ENCODE measurements at regions not wholly inside any gene's neighbourhood (a gene's known extent, or its start where the extent isn't known, plus 50 kb on each side); places are given as distances from the start of the nearest gene placed in this dataset.

DNA sequence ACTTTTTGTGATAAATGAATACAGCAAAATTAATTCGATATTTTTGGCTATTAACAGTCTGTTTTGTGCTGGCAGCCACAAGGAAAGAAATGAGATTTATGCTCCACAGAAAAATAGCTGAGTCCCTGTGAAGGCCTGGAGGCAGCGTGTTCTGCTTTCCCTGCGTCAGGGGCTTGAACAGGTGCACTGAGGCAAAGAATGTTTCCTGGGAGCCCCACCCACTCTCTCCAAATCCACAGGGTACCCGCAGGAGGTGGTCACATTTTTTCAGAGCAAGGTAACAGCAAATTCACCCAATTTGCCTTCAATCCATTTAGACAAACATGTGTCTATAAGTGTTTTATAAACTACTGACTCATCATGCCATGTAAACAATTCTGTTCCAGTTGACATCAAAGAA lies 308.1 kb downstream of the TCERG1L start:
- TF ChIP-seq, protein P1, sequence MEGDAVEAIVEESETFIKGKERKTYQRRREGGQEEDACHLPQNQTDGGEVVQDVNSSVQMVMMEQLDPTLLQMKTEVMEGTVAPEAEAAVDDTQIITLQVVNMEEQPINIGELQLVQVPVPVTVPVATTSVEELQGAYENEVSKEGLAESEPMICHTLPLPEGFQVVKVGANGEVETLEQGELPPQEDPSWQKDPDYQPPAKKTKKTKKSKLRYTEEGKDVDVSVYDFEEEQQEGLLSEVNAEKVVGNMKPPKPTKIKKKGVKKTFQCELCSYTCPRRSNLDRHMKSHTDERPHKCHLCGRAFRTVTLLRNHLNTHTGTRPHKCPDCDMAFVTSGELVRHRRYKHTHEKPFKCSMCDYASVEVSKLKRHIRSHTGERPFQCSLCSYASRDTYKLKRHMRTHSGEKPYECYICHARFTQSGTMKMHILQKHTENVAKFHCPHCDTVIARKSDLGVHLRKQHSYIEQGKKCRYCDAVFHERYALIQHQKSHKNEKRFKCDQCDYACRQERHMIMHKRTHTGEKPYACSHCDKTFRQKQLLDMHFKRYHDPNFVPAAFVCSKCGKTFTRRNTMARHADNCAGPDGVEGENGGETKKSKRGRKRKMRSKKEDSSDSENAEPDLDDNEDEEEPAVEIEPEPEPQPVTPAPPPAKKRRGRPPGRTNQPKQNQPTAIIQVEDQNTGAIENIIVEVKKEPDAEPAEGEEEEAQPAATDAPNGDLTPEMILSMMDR (IDR thresholded peaks at IDR 0.05) = no peak
- TF ChIP-seq POLR2A (IDR thresholded peaks at IDR 0.05) = no peak

Measured in right lobe of liver (tissue), 4 donors.